ENCODE measurements at regions not wholly inside any gene's neighbourhood (a gene's known extent, or its start where the extent isn't known, plus 50 kb on each side); places are given as distances from the start of the nearest gene placed in this dataset.

GRCh38 chrX:45437186-45437585 is 236.5 kb upstream of the DIPK2B start:
- TF ChIP-seq, protein P1, sequence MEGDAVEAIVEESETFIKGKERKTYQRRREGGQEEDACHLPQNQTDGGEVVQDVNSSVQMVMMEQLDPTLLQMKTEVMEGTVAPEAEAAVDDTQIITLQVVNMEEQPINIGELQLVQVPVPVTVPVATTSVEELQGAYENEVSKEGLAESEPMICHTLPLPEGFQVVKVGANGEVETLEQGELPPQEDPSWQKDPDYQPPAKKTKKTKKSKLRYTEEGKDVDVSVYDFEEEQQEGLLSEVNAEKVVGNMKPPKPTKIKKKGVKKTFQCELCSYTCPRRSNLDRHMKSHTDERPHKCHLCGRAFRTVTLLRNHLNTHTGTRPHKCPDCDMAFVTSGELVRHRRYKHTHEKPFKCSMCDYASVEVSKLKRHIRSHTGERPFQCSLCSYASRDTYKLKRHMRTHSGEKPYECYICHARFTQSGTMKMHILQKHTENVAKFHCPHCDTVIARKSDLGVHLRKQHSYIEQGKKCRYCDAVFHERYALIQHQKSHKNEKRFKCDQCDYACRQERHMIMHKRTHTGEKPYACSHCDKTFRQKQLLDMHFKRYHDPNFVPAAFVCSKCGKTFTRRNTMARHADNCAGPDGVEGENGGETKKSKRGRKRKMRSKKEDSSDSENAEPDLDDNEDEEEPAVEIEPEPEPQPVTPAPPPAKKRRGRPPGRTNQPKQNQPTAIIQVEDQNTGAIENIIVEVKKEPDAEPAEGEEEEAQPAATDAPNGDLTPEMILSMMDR (IDR thresholded peaks at IDR 0.05) = no peak
- H3K27me3 Mint-ChIP-seq (ENCODE audit: unreplicated experiment) = no peaks in the 10 kb centered on the region
- no peaks in the 10 kb centered on the region for H3K36me3 Mint-ChIP-seq (ENCODE audit: unreplicated experiment)
- H3K9me3 Mint-ChIP-seq (ENCODE audit: unreplicated experiment) = peaks cover 7% of the 10 kb centered on the region
- H3K4me1 Mint-ChIP-seq (ENCODE audit: unreplicated experiment) = peaks cover 3% of the 10 kb centered on the region
- DNase-seq (ENCODE audit: extremely low spot score, unreplicated experiment) = no peak
- H3K4me3 Mint-ChIP-seq (ENCODE audit: unreplicated experiment) = no peak overlapping the region
- no peak overlapping the region for H3K27ac Mint-ChIP-seq (ENCODE audit: unreplicated experiment)

GRCh38 chrX:45435481-45435880 is 234.8 kb upstream of the DIPK2B start:
- H3K27ac Mint-ChIP-seq (ENCODE audit: unreplicated experiment) = no peak overlapping the region

DNA sequence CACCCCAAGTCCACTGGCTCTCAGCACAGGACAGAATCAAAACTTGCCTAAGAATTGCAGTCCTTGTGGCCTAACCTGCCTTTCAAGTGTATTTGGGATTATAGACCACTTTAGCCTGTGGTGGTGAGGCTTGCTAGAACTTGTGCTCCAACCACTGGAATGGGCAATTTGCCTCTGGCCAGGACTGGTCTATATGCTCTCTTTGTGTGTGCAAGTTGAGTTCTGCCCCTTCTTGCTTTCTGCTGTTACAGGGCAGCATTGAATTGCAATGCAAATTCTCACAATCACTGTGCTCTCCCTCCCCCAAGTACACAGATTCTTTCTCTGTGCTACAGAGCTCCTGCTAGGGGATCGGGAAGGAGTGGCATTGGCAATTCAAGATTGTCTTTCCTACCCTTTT is 233.6 kb upstream of the DIPK2B start:
- peaks cover 3% of the 10 kb centered on the region for H3K4me1 Mint-ChIP-seq (ENCODE audit: unreplicated experiment)
- H3K4me3 Mint-ChIP-seq (ENCODE audit: unreplicated experiment) = no peak overlapping the region
- TF ChIP-seq, protein P1 (IDR thresholded peaks at IDR 0.05) = no peak
- peaks cover 15% of the 10 kb centered on the region for H3K9me3 Mint-ChIP-seq (ENCODE audit: unreplicated experiment)
- H3K27ac Mint-ChIP-seq (ENCODE audit: unreplicated experiment) = no peak overlapping the region
- no peaks in the 10 kb centered on the region for H3K36me3 Mint-ChIP-seq (ENCODE audit: unreplicated experiment)
- no peaks in the 10 kb centered on the region for H3K27me3 Mint-ChIP-seq (ENCODE audit: unreplicated experiment)
- DNase-seq (ENCODE audit: extremely low spot score, unreplicated experiment) = no peak

More at GRCh38 chrX:45435481-45435880, 234.8 kb upstream of the DIPK2B start:
- DNase-seq (ENCODE audit: extremely low spot score, unreplicated experiment) = no peak
- Mint-ChIP-seq H3K27me3 (ENCODE audit: unreplicated experiment) (no peaks in the 10 kb centered on the region), H3K4me3 (ENCODE audit: unreplicated experiment) (no peak overlapping the region), H3K4me1 (ENCODE audit: unreplicated experiment) (peaks cover 3% of the 10 kb centered on the region), H3K9me3 (ENCODE audit: unreplicated experiment) (peaks cover 10% of the 10 kb centered on the region), H3K36me3 (ENCODE audit: unreplicated experiment) (no peaks in the 10 kb centered on the region)
- TF ChIP-seq, protein P1 (IDR thresholded peaks at IDR 0.05) = no peak

DNA sequence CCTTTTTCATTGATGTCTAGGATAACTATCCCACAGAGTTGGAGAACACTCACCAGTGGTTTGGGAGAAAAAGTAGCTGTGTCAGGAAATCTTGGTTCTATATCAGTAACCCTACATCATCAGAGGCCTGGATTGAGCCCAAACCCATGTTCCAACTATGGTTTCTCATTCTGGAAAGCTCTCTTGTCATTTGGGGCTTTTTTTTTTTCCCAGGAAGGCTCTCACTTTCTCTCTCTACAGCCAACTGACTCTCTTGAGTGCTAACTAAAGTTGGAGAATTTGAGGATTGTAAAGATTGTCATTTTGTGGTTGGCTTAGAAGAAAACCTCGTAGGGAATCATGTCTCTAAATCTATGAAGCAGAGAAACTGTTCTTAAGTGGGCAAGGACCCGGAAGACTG is 228.2 kb upstream of the DIPK2B start:
- Mint-ChIP-seq H3K9me3 (ENCODE audit: unreplicated experiment) (peaks cover 34% of the 10 kb centered on the region), H3K27me3 (ENCODE audit: unreplicated experiment) (no peaks in the 10 kb centered on the region), H3K27ac (ENCODE audit: unreplicated experiment) (no peak overlapping the region), H3K4me1 (ENCODE audit: unreplicated experiment) (no peaks in the 10 kb centered on the region), H3K36me3 (ENCODE audit: unreplicated experiment) (no peaks in the 10 kb centered on the region), H3K4me3 (ENCODE audit: unreplicated experiment) (no peak overlapping the region)
- TF ChIP-seq, protein P1 (IDR thresholded peaks at IDR 0.05) = no peak
- DNase-seq (ENCODE audit: extremely low spot score, unreplicated experiment) = no peak

DNA sequence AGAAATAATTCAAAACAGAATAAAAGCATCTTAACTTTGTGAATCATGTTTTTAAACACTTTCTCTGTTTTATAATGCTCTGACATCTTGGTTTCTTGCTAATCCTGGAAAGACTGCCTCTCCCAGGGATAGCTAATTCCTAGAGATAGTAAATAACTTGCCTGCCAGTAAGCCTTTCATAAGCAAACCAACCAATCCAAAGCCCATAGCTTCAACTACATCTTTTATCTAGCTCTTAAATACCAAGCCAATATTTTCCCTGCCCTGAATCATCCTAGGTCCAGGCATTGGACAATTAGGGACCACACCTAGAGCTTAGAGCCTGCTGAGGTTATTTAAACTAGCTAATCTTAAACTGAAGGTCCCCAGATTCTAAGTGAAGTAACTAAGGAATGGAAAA is 223.7 kb upstream of the DIPK2B start:
- H3K27me3 Mint-ChIP-seq (ENCODE audit: unreplicated experiment) = no peaks in the 10 kb centered on the region
- TF ChIP-seq, protein P1 (IDR thresholded peaks at IDR 0.05) = no peak
- peaks cover 3% of the 10 kb centered on the region for H3K36me3 Mint-ChIP-seq (ENCODE audit: unreplicated experiment)
- H3K9me3 Mint-ChIP-seq (ENCODE audit: unreplicated experiment) = peaks cover 44% of the 10 kb centered on the region
- DNase-seq (ENCODE audit: extremely low spot score, unreplicated experiment) = no peak
- peaks cover 4% of the 10 kb centered on the region for H3K4me1 Mint-ChIP-seq (ENCODE audit: unreplicated experiment)
- H3K4me3 Mint-ChIP-seq (ENCODE audit: unreplicated experiment) = no peak overlapping the region
- H3K27ac Mint-ChIP-seq (ENCODE audit: unreplicated experiment) = no peak overlapping the region
